Fibroblast of mammary gland (primary cell): ENCODE measurements at regions not wholly inside any gene's neighbourhood (a gene's known extent, or its start where the extent isn't known, plus 50 kb on each side); places are given as distances from the start of the nearest gene placed in this dataset.

Source experiments
- DNase-seq: peaks from one replicate; pipeline ENCODE4 v3.0.0-alpha.2; 2010; ENCODE audit warnings: low read depth
- H3K4me3 ChIP-seq: 2 replicates; pipeline ENCODE4 v1.5.1; 2011; ENCODE audit warnings: low read depth, mild to moderate bottlenecking, low read length, moderate library complexity; ENCODE audit not compliant: control insufficient read depth
- TF ChIP-seq, protein P1 (sequence below): conservative IDR thresholded peaks from 2 replicates; pipeline ENCODE4 v1.5.1; 2011; ENCODE audit warnings: low read depth, low read length, inconsistent platforms; ENCODE audit not compliant: control insufficient read depth, insufficient read depth

DNA sequence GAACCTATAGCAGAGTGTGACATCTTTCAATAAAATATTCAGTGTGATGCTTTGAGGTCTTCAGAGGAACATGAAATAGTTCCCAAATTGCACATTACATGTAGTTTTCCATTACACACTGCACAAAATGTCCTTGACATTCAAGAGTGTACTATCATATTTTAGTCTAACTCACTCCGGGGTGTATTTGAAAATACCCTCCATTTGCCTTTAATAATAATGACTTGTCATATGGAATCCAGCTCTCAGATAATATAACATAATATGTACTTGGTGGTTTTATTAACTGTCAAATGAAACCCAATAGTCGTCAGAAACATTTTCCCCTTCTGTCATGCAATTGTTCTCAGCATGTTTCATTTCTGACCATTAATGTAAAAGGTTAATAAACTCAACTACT is 176.7 kb upstream of the CDH19 start:
- DNase-seq, result no peak
- H3K4me3 ChIP-seq, result no peak overlapping the region
- TF ChIP-seq, protein P1, sequence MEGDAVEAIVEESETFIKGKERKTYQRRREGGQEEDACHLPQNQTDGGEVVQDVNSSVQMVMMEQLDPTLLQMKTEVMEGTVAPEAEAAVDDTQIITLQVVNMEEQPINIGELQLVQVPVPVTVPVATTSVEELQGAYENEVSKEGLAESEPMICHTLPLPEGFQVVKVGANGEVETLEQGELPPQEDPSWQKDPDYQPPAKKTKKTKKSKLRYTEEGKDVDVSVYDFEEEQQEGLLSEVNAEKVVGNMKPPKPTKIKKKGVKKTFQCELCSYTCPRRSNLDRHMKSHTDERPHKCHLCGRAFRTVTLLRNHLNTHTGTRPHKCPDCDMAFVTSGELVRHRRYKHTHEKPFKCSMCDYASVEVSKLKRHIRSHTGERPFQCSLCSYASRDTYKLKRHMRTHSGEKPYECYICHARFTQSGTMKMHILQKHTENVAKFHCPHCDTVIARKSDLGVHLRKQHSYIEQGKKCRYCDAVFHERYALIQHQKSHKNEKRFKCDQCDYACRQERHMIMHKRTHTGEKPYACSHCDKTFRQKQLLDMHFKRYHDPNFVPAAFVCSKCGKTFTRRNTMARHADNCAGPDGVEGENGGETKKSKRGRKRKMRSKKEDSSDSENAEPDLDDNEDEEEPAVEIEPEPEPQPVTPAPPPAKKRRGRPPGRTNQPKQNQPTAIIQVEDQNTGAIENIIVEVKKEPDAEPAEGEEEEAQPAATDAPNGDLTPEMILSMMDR, result no peak

DNA sequence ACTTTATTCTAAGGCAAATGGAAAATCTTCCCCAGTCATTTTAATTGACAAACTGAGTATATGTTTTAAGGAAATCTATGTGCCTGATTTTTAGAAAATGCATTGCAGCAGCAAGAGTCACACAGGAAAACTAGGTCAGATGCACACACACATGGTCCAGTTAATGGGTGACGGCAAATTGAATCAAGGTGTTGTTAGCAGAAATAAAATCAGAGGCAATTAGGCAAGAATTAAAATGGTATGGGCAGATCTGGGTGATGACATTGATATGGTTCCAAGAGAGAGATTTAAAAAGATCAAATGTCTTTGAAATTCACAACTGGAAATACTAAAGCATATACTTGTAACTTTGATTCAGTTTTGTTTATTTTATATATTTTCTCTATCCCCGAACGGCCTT is 174.2 kb upstream of the CDH19 start:
- TF ChIP-seq, protein P1, result no peak
- no peak for DNase-seq
- H3K4me3 ChIP-seq, result no peak overlapping the region

- no peak overlapping the region for H3K4me3 ChIP-seq
- no peak for DNase-seq
- TF ChIP-seq, protein P1, result no peak
Measured at GRCh38 chr18:66769375-66769774, 165.5 kb upstream of the CDH19 start.

DNA sequence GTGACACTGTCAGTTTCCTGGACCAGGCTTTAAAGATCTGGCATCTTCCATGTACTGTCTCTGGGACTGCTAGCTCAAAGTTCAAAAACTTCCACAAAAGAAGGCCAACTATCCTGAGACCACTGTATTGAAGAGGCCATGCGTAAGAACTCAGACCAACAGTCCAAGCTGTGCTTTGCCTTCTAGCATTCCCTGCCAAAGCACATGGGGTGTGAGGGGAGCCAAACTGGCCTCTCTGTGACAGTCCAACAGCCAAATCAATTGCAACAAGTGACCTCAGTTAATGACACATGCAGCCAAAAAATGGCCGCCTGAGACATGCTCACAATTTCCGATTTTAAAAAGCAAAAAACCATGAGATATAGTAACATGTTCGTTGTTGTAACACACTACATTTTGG is 160.3 kb upstream of the CDH19 start:
- TF ChIP-seq, protein P1, result no peak
- no peak for DNase-seq
- no peak overlapping the region for H3K4me3 ChIP-seq

DNA sequence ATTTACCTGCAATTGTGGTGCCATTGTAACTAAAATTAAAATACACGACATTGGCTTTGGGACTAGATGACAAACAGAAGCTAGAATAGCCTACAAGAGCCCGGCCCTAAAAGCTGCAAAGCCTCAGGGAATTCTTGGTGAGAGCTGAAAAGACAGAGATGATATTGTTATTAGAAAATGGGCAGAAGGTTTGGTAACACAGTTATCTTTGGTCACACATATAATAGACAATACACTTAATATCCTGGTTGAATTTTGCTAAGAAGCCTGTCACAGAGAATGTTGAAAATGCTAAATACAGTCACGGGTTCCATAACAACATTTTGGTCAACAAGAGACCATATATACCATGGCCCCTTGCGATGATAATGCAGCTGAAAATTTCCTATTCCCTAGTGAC is 157.3 kb upstream of the CDH19 start:
- no peak for DNase-seq
- no peak overlapping the region for H3K4me3 ChIP-seq
- TF ChIP-seq, protein P1, result no peak

GRCh38 chr18:66760559-66760958 is 156.7 kb upstream of the CDH19 start:
- no peak overlapping the region for H3K4me3 ChIP-seq
- DNase-seq, result no peak
- TF ChIP-seq, protein P1, result no peak
